Stimulated activated CD4-positive, alpha-beta T cell treated with anti-CD3 and anti-CD28 coated beads, Interleukin-2, amount 100 ng/mL, for 48 hours (primary cell): ENCODE measurements at regions not wholly inside any gene's neighbourhood (a gene's known extent, or its start where the extent isn't known, plus 50 kb on each side); places are given as distances from the start of the nearest gene placed in this dataset.
"Not testable (repeated sequence)": the region's sequence is repeated elsewhere in the genome, so short reads cannot be mapped to it uniquely, and the experiment has no call there.

Experiments
- DNase-seq, 2 donors: peaks; one replicate each; pipeline ENCODE4 v3.0.0-alpha.2; 2020

GRCh38 chr10:78212060-78212785 lies 178.6 kb downstream of the RPS24 start:
- DNase-seq, result no peak

GRCh38 chr10:78212786-78213175 lies 179.1 kb downstream of the RPS24 start:
- DNase-seq, result no peak

- no peak for DNase-seq
Measured at GRCh38 chr10:78214955-78215354, 181.3 kb downstream of the RPS24 start.

- no peak for DNase-seq
Measured at GRCh38 chr10:78215645-78216044, 182.0 kb downstream of the RPS24 start.

- no peak for DNase-seq
Measured at GRCh38 chr10:78217336-78217735, 183.7 kb downstream of the RPS24 start.

GRCh38 chr10:78218798-78219490 lies 185.3 kb downstream of the RPS24 start:
- no peak for DNase-seq

GRCh38 chr10:78219568-78219967 lies 185.9 kb downstream of the RPS24 start:
- not testable (repeated sequence) for DNase-seq

- DNase-seq, result no peak
Measured at GRCh38 chr10:78220781-78221180, 187.1 kb downstream of the RPS24 start.

- no peak for DNase-seq
Measured at GRCh38 chr10:78222096-78222790, 188.6 kb downstream of the RPS24 start.

- DNase-seq, result no peak
Measured at GRCh38 chr10:78223088-78223487, 189.4 kb downstream of the RPS24 start.

- no peak for DNase-seq
Measured at GRCh38 chr10:78224602-78225001, 190.9 kb downstream of the RPS24 start.

- no peak for DNase-seq
Measured at GRCh38 chr10:78225594-78225993, 191.9 kb downstream of the RPS24 start.

GRCh38 chr10:78229489-78229888 lies 195.8 kb downstream of the RPS24 start:
- DNase-seq, result no peak

GRCh38 chr10:78229950-78230675 lies 196.4 kb downstream of the RPS24 start:
- DNase-seq, result no peak

GRCh38 chr10:78231327-78231726 lies 197.7 kb downstream of the RPS24 start:
- DNase-seq, result no peak

GRCh38 chr10:78231939-78232338 lies 198.3 kb downstream of the RPS24 start:
- no peak for DNase-seq

- no peak for DNase-seq
Measured at GRCh38 chr10:78236416-78237015, 202.9 kb downstream of the RPS24 start.

GRCh38 chr10:78237951-78238350 lies 204.3 kb downstream of the RPS24 start:
- not testable (repeated sequence) for DNase-seq

- no peak for DNase-seq
Measured at GRCh38 chr10:78247266-78247665, 213.6 kb downstream of the RPS24 start.

- DNase-seq, result no peak
Measured at GRCh38 chr10:78247821-78248220, 214.2 kb downstream of the RPS24 start.

- no peak for DNase-seq
Measured at GRCh38 chr10:78248651-78249464, 215.2 kb downstream of the RPS24 start.

- DNase-seq, result no peak
Measured at GRCh38 chr10:78249690-78250089, 216.0 kb downstream of the RPS24 start.
